NCI-H146 (cell line): ENCODE measurements at regions not wholly inside any gene's neighbourhood (a gene's known extent, or its start where the extent isn't known, plus 50 kb on each side); places are given as distances from the start of the nearest gene placed in this dataset.

Source experiments
- DNase-seq: peaks from one replicate; lab custom pipeline; 2025; lab: John Stamatoyannopoulos, UW

DNA sequence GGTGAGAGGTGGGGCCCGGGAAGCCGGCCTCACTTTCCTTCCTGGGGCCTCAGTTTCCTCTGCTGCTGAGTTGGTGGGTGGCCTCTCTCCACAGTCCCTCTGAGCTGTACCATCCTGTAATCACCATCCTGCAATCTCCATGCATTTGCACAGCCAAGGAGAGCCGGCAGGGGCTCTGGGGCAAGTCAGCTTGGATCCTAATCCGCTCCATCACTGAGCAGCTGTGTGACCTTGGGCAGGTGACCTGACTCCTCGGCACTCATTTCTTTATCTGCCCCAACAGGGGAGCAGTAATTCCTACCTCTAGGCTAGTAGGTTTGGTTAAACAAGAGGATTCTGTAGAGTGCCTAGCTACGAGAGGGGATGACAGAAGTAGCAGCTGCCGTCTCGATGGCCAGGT is 88.2 kb upstream of the ZNF618 start:
- DNase-seq, result no peak

DNA sequence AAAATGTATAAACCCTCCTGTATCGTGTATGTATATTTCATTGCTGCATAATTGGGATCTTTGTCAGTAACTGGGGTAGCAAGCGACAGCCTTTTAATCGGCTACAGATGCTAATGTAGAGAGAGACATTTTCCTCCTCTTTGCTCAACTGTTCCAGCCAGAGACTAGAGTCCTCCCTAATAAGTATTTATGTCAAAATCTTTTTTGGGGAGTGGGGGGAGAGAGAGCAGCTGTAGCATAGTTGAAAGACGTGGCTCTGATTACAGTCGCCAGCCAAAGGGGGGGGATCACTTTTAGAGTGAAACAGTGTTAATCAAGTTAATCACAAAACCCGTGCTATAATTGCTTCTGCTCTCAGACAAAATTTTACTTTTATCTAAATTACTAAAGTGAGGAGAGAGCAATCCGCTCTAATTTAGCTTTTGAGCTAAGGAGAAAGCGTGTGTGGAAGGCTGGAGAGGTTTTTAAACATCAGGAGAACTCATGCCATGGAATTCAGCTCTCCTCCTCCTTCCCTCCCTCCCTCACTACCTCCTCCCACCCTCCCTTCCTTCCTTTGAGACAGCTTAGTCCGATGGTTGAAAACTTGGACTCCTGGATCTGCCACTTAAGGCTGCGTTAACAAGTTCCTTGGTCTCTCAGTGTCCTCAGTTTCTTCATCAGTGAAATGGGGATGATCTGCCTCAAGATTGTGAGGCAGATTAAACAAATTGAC is 87.3 kb upstream of the ZNF618 start:
- no peak for DNase-seq

DNA sequence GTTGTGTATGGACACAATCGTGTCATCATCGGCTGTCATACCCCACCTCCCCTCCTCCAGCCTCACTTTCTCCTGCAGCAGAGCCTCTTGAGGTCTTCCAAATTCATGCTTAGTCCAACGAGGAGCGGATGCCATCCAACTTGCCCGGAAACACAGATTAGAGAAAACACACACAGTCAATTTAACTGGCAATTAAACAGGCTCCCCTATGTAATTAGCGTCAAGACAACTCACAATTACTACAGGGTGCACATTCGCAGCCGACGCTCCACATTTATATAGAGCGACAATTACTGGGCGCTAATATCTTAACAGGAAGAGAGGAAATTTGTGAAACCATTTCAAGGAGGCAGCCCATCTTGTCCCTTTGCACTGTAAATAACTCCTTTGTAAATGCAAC is 86.0 kb upstream of the ZNF618 start:
- DNase-seq, result no peak

DNA sequence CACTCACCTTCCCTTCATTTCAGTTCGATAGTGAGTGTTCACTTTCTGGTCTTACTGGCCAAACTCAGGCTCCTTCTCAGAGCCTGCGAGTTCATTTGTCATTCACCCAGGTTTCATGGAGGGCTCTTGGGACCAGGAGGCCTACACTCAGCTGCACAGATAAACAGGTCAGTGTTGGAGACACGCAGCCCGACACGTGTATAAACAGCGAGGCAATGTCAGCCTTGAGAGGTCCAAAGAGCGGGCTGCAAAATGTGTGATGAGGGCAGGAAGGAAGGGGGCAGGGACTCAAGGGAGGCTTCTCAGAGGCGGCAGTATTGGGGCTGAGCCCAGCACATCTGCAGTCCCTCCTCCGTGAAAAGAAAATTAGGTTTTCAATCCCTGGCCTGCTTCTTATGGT is 82.6 kb upstream of the ZNF618 start:
- no peak for DNase-seq

DNA sequence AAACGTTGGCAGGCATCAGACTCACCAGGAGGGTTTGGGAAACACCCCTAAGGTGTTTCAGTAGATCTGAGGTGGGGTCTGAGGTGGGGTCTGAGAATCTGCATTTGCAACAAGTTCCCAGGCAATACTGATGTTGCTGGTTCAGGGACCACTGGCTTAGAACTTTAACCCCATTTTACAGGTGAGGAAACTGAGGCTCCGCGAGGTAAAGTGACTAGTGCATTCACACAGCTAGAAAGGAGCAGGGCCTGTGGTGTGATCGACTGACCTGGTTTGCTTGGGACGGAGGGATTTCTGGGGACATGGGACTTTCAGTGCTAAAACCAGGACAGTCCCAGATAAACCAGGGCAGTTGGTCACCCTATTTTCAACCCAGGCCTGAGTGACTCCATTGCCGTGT is 81.4 kb upstream of the ZNF618 start:
- no peak for DNase-seq

DNA sequence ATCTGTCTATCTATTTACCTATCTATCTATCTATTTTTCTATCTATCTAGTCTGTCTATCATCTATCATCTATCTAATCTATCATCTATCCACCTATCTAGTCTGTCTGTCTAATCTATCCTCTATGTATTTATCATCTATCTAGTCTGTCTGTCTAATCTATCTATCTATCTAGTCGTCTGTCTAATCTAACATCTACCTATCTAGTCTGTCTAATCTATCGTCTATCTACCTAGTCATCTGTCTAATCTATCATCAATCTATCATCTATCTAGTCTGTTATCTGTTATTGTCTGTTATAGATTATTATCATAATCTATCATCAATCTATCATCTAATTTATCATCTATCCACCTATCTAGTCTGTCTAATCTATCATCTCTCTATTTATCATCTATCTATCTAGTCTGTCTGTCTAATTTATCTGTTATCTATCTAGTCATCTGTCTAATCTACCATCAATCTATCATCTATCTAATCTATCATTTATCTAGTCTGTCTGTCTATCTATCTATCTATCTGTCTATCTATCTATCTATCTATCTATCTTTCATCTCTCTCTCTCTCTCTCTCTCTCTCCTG is 80.2 kb upstream of the ZNF618 start:
- DNase-seq, result no peak

DNA sequence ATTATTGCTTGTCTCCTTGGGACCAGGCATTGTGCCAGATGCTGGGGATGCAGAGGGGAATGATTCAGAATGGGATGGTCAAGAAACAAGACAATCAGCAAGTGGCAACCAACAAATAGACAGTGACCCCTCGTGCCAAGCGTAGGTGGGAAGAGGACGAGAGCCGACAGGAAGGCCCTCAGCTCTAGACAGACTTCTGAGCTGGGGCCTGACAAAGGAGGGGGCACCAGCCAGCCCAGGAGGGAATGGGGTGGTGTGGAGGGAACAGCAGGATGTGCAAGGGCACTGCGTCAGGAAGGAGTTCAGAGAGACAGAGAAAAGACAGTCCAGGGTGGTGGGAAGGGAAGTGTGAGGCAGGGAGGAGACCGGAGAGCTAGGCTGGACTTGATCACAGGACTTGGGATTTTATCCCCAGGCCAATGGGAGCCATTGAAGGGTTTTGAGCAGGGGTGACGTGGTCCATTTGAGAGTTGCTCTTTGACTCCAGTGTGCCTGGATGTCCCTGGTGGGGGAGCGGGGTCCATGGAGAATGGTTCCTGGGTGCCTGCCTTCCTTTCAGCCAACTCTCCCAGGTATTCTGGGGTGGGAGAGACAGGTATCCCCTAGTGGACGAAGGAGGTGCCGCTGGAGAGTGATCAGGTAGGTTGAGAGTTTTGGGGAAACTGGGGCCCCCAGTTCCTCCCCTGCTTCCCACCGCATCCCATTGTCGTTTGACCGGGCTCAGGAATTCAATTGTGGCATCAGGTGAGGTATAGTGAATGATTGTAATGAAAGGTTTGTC is 79.3 kb upstream of the ZNF618 start:
- no peak for DNase-seq

DNA sequence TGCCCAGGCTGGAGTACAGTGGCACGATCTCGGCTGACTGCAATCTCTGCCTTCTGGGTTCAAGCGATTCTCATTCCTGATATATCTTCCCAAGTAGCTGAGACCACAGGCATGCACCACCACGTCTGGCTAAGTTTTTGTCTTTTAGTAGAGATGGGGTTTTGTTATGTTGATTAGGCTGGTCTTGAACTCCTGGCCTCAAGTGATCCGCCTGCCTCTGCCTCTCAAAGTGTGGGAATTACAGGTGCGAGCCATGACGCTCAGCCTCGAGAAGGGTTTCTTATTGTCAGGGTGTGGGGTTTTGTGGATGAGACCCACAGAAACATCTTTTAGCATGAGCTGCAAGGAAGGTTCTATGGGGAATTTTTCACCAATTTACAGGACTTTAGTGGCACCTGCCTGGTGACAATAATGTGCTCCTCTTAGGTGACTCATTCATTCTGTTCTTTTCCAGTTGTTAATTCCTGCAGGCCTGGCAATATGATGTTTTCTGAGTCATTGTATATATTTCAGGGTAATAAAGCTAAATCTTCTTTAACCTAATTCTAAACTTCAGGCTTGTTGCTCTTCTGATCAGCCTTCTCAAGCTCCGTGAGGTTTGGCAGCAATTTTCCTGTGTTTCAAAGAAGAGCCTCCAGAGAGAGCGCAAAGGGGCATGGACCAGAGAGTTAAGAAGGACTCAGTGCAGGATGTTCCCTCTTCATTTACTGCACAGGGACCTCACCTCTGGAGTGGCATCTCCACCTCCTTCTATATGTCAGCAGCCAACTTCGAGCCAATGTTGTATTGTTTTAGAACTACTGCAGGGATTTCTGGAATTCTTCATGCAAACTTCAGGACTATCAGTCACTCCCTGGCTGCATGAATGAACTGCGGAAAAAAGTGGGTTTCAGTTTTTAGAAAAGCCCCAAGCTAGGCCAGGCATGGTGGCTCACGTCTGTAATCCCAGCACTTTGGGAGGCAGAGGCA is 77.8 kb upstream of the ZNF618 start:
- DNase-seq, result no peak

DNA sequence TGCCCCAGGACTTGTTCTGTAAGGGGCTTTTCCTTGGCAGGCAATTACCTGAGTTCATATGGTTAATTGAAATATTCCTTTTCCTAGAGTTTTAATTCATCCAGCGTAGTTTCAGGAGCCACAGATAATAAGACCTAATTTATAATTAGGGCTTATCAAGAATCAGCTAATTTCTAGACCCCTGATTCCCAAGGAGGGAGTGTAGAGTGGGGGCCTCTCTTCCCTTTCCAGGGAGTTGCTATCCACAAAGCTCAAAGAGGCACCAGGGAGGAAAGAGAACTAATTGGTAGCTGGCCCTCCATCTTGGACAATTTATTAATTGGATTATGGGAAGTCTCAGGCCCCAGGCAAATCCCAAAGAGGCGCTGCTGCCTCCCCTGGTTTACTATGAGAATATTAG is 75.8 kb upstream of the ZNF618 start:
- no peak for DNase-seq

DNA sequence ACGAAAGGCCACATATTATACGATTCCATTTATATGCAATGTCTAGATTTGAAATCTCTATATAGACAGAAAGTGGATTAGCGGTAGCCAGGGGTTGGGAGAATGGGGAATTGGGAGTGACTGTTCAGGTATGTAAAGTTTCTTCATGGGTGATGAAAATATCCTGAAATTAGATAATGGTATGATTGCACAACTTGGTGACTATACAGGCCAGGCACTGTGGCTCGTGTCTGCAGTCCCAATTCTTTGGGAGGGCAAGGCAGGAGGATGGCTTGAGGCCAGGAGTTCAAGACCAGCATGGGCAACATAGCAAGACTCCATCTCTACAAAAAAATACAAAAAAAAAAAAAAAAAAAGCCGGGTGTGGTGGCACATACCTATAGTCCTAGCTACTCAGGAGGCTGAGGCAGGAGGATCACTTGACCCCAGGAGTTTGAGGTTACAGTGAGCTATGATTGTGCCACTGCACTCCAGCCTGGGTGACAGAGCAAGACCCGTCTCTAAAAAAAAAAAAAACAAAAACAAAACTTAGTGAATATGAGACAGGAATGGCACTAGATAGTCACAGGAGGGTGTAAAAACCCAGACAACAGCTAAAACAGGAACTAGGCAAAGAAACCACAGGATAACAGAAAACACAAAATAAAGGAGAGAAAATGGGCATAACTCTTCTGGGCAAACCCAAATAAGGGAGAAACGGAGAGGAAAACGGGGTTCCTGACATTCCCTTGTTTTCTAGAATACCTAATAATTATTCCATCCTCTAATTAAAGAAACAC is 72.1 kb upstream of the ZNF618 start:
- DNase-seq, result no peak

DNA sequence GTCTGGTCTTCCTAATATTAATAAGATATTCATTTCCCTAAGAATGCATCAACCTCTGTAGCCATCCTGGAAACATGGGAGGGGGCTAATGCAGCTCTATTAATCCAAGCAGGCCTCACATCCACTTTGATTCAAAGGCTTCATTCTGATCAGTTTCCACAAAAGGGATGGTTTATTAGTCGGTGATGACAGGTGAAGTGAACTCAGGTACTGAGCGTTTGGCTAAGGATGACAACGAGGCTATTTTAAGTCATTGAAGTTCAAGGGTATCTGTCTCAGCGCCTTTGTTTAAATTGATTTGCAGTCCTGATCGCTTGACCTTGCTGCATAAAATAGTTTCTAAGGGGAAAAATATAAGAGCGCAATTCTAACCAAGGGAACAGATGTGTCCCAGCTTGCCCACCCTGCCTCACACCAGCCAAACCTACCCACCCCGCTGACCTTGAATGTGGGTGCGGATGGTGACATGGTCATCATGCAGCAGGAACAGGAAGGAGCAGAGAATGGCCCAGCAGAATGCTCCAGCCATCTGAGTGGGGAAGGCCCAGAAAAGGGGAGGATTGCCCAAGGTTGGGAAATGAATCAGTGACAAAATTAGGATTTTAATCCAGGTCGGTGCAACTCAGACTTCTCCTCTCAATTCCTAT is 70.5 kb upstream of the ZNF618 start:
- DNase-seq, result no peak

DNA sequence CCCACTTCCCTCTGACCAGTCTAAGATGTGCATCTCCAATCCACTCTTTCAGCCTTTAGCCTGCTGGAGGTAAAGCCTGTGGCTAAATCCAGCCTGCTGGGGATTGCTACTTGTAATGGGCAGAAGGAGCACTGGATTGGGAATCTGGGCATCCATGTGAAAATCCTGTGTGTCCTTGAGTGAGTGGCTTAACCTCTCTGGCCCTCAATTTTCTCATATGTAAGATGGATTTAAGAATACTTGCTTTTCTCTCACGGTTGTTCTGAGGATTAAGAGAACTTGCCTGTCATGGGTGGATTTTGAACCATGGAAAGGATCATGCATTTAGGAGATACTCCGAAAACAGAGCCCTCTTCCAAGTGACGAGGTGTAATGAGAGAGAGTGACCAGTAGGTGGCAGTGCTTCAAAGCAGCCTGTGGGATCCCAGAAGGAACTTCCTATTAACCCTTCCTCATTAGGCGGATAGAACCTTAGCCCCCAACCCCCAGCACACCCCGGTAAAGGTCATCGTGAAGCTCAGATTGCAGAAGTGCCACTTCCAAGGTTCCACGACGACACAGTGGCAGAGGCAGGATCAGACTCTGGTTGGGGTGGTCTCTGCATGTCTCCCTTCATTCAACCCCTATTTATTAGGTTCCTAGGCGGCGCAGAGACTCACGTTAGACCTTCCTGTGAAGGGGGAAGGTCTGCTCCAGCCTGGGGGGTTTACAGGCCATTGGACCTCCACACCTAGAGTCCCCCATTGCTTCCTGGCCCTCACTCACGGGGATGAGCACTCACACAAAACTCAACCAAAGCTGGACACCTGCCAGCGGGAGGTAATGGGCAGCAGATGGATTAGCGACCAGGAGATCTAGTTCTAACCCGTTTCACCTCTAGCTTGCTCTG is 68.7 kb upstream of the ZNF618 start:
- no peak for DNase-seq

DNA sequence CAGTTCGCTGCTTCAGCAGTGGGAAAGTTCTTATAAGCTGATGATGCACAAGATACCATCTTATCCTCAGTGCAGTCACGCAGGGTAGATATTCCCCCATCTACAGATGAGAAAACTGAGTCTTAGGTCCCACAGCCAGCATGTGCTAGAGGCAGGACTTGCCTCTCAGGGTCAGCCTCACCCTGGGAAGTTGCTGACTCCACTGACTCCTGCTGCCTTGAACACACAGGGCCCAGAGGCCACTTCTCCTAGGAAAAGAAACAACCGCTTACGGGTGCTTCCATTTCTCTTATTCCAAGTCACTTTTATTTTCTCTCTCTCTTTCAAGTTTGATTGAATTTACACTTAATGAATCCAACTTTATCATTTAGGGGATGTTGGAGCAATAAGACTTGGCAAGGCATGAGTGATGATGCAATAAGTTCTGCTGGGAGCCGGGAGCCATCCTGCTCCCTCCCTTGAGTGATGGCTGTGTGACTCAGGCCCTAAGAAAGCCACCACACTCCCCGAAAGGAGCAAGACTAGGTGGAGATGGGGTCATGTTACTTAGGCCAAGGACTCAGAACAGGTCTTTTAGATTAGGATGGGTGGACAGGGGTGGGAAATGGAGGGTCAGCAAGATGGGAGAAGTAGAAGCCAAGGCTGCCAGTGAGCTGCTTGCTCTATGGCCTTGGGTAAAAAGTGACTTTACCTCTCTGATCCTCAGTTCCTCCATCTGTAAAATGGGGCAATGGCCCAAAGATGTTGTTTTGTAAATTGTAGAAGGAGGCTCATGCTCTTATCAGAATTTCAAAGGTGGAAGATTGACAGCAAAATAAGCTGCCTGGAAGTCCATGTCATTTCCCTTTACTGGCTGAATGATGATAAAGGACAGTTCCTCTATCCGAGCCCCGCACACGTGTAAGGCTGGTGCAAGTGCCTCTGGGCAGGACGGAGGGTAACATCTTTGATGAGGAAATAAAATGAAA is 67.4 kb upstream of the ZNF618 start:
- no peak for DNase-seq

DNA sequence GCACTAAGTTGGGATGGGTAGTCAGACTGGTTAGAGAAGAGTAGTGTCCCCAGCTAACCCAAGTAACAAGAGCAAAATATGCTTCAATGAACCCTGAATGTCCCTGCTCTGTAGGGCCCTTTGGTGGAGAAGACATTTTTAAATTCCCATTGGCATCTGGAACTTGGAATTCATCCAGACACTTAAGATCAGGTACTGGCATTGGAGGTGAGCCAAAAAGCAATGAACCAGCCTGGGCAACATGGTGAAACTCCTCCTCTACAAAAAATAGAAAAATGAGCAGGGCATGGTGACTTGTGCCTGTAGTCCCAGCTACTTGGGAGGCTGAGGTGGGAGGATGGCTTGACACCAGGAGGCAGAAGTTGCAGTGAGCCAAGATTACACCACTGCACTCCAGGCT is 58.9 kb upstream of the ZNF618 start:
- no peak for DNase-seq

DNA sequence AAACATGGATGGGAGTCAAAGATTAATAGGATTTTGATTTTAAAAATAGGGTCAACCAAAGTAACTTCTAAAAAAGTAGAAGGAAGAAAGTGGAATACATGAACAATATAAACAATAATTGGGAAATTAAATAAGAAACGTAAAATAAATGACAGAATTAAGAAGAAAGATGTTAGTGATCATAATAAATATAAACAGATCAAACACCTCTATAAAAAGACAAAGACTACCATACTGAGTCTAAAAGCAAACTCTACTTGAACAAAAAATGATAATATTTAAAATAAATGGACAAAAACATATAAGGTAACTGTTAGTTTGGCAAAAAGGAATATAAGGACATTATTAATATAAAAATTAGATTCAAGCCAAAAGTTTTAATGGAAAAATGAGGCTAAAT is 57.7 kb upstream of the ZNF618 start:
- no peak for DNase-seq

DNA sequence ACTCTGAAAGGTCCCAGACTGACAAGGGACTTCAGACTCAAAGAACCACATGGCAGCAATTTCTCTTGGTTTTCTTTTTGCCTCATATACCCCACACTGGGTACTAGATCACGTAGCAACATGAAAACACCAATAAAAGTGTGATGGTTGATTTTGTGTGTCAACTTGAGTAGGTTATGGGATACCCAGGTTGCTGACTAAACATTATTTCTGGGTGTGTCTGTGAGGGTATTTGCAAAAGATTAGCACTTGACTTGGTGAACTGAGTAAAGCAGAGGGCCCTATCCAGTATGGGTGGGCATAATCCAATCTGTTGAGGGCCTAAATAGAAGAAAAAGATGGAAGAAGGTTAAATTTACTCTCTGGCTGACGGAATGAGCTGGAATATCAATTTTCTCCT is 53.8 kb upstream of the ZNF618 start:
- no peak for DNase-seq

DNA sequence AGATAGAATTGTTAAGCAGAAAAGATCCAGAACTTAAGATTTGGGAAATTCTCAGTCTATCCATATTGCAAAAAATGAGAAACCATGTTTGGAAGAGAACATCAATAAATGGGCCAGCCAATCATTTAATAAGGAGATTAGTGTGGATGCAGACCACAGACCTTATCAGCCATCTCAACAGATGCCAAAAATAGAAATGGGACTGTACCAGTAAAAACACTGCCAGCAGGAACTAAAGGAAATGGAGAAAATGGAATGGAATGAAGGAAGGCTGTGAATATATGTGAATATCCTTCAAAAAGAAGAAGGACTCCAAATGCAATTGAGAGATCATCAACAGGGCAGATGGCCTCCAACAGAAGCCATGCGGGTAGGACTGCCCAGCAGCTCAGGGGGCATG is 52.7 kb upstream of the ZNF618 start:
- DNase-seq, result no peak
